ENCODE measurements at regions not wholly inside any gene's neighbourhood (a gene's known extent, or its start where the extent isn't known, plus 50 kb on each side); places are given as distances from the start of the nearest gene placed in this dataset.

DNA sequence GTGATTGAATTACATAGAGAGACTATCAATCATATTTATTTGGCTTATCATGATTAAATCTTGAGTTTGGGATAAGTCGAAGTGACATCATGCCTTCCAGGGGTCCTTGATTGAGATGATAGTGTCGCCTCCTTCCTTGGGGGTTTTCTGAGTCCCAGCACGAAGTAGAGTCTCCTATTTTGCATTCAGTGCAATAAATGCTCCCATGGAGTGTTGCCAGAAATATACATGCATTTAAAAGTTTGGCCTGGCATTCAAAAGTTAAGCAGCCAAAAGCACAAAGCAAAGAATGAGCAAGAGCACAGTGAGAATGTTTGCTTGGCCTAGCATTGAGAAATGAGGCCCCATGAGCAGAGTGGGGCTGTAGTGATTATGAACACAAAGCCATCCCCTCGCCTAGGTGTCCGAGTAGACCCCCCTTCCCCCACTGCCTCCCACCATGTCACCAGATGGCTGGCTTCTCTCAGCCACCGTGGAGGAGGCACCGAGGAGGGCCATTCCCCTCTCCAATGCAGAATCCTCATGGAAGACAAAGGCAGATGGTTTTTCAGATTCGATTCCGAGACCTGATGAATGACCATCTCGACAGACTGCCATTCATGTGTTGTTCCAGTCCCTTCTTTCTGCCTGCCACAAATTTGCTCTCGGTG is 58.8 kb upstream of the UBL3 start:
- TF ChIP-seq, protein P1, sequence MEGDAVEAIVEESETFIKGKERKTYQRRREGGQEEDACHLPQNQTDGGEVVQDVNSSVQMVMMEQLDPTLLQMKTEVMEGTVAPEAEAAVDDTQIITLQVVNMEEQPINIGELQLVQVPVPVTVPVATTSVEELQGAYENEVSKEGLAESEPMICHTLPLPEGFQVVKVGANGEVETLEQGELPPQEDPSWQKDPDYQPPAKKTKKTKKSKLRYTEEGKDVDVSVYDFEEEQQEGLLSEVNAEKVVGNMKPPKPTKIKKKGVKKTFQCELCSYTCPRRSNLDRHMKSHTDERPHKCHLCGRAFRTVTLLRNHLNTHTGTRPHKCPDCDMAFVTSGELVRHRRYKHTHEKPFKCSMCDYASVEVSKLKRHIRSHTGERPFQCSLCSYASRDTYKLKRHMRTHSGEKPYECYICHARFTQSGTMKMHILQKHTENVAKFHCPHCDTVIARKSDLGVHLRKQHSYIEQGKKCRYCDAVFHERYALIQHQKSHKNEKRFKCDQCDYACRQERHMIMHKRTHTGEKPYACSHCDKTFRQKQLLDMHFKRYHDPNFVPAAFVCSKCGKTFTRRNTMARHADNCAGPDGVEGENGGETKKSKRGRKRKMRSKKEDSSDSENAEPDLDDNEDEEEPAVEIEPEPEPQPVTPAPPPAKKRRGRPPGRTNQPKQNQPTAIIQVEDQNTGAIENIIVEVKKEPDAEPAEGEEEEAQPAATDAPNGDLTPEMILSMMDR (IDR thresholded peaks at IDR 0.05) = no peak
- TF ChIP-seq POLR2A (IDR thresholded peaks at IDR 0.05) = no peak

All from tibial nerve (tissue), 3 donors.